ENCODE measurements at regions not wholly inside any gene's neighbourhood (a gene's known extent, or its start where the extent isn't known, plus 50 kb on each side); places are given as distances from the start of the nearest gene placed in this dataset.
"Not testable (repeated sequence)": the region's sequence is repeated elsewhere in the genome, so short reads cannot be mapped to it uniquely, and the experiment has no call there.

DNA sequence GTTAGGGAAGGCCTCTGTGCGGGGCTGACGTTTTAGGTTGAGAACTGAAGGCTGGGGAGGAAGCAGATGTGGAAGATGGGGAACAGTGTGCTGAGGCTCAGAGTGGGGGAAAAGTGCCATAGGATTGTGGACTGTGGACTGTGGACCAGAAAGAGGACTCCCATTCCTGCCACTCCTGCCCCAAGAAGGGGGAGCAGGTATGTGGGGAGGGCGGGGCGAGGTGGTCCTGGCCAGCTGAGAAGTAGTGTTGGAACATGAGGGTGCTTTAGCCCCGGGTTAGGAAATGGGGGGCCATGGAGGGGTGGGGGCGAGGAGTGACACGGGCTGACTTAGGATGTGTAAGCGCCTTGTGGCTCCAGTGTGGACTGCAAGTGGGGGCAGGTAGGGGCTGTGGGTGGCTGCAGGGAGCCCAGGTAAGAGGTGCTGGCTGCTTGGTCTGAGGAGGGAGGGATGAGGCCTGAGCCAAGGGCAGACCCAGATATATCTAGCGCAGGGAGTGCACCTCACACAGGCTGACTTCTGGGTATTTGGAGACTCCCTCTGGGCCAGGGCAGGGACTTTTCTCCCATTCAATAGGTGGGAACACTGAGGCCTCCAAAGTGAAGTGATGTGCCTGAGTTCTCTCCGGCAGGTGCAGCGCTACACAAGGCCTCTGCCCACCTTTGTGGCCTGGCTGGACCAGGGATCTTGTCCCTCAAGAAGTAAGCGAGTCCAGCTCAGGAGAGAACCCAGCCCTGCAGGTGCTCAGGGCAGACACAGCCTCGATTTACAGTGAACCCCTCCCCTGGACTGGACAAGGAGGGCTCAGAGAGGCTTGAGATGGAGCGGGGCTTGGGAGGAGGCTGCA lies 76.6 kb upstream of the TOX2 start:
- DNase-seq, result no peak

DNA sequence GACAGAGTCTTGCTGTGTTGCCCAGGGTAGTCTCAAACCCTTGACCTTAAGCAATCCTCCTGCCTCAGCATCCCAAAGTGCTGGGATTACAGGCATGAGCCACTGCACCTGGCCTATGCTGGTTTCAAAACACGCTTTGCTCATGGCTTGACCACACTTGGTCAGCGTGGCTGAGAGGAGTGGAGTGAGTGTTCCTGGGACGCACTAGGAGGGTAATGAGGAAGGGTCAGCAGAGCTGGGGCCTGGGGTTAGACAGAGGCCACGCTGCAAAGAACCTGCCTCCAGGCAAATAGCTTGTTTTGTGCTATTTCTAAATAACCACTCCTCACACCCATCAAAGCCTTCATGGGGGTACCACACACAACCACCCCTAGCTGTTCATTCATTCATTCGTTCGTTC lies 77.9 kb upstream of the TOX2 start:
- no peak for DNase-seq

GRCh38 chr20:43835944-43836508 lies 78.6 kb upstream of the TOX2 start:
- DNase-seq, result no peak

DNA sequence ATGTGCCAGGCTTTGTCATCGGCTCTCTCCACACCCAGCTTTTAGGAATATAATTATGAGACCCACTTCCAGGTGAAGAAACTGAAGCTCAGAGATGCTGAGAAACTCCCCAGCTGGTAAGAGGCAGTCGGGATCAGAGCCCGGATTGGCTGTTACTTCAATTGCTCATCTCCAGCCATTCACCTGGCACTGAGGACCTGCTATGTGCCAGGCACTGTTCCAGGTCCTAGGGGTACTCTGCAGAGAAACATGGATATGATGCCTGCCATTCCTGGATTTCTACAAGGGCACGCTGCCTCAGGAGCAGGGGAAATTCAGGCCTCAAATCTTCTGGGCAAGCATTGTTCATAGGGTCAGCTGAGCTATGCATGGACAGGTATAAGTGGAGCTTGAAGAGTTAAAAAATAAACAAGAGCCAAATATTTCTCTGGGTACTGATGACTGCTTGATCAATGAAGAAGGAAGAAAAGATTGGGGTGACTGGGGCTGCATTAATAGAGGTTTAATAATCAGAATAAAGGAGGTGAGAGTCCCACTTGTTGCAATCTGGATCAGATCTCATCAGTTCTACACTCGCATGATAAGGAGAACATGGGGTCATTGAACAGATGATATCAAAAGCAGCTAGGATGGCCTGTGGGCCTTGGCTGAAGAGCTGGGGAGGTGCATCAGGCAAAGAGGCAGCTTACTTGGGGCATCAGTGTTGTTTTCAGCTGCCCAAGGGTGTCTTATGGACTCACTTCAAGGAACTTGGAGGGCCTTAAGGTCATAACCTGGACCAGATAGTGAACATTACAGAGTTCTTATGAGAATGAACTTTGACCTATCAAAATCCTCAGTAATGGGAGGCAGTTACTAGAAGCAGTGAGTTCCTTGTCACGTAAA lies 80.9 kb upstream of the TOX2 start:
- no peak for DNase-seq

- no peak for DNase-seq
Observed at GRCh38 chr20:43832961-43833360, 81.7 kb upstream of the TOX2 start.

DNA sequence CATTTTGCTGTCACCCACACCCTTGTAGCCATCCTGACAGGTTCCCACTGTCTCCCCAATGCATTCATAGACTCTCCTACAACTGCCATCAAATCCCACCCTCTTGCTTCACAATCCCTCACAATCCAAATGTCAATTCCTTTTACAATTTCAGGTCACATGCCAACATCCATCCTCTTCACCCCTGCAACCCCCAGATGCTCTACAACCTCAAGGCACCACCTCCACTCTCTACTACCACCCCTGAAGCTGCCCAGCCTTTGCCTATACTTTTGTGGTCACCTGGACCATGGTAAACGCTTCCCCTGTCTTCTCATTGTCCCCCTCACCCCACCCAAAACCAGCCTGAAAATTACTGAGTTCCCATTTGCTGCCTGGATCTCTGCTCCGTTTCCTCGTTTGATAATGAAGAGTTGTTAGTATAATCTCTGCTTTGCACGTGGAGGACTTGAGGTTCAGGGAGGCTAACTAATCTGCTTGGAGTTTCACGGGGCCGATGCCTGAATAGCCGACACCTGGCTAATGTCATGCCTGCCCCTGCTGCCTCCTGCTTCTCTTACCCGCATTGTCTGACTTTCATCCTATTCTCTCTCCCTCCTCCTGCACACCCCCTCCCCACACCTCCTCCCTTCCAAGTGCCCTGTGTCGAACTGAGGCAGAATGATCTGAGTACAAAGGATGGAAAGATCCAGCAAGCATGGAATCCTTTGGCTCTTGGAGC lies 82.4 kb upstream of the TOX2 start:
- no peak for DNase-seq

- DNase-seq, result no peak
Observed at GRCh38 chr20:43831481-43832065, 83.1 kb upstream of the TOX2 start.

DNA sequence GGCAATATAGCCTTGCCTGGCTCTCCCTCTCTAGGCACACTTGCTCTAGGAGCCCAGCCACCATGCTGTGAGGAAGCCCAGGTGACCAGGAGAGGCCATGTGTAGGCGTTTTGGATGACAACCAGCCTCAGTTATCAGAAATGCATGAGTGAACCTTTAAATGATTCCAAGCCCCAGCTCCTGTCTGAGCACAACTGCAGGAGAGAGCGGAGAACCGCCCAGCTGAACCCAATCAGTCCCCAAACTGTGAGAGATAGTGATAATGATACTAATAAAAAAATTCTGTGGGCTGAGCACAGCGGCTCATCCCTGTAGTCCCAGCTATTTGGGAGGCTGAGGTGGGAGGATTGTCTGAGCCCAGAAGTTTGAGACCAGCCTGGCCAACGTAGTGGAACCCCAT lies 83.8 kb upstream of the TOX2 start:
- no peak for DNase-seq

- no peak for DNase-seq
Observed at GRCh38 chr20:43829951-43830690, 84.5 kb upstream of the TOX2 start.

DNA sequence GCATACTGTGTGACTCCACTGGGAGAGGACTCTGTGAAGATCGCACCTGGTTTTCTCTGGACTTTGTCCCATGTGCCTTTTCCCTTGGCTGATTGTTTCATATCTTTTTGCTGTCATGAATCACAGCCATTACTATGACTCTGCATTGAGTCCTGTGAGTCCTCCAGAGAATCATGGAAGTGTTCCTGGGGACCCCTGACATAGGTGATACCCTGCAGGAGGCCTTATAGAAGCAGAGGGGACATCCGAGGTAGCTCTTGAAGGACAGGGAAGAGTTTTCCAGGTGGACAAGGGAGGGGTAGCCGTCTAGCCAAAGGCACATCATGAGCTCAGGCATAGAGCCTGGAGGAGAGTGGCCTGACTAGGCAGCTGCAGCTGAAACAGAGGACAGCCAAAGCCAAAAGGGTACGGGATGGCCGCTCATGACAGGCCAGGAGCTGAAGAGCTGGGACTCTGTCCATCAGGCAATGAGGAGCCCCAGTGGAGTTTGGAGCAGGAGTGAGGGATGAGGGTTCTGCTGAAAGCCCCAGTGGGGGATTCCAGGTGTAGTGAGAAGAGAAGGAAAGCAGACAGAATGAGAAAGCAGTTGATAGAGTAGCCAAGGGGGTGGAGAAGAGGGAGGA lies 86.6 kb upstream of the TOX2 start:
- no peak for DNase-seq

DNA sequence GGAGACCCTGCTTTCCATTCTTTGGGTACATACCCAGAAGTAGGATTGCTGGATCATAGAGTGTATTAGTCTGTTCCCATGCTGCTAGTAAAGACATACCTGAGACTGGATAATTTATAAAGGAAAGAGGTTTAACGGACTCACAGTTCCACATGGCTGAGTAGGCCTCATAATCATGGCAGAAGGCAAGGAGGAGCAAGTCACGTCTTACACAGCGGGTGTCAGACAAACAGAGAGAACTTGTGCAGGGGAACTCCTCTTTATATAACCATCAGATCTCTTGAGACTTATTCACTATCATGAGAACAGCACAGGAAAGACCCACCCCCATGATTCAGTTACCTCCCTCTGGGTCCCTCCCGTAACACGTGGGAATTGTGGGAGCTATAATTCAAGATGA lies 87.7 kb upstream of the TOX2 start:
- DNase-seq, result not testable (repeated sequence)

DNA sequence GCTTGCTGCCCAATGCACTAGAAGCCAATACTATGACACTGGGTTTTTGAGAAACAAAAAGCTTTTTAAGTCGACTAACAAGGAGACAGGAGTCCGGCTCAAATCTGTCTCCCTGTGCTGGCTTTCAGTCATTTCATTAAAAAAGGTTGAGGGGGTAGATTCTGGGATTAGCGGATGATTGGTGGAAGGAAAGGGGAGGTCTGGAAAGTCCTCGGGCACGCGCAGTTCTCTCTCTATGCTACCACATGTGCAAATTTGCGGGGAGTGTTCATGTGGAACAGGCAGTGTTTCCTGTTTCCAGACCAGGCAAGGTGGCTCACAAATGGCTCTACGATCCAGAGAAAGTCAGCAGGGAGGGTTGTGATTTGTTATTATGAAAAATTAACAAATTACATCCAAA lies 89.1 kb upstream of the TOX2 start:
- DNase-seq, result peak in 2 of 51 donors; percentile 2 to 4

DNA sequence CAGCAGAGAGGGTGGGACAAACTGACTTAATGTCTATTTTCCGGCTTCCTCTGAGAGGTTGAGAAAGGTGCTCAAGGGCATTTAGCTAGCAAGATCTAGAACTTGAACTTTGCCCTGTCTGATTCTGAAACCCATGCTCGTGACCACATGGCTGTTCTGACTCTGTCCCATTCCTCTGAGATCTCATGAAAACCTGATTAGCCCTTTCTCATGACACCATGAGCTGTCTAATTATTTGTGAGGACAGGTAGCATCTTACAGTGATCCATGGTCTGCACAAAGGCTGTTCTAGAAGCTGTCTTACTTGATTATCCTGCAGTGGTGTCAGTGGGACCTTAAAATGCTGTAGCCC lies 89.6 kb upstream of the TOX2 start:
- no peak for DNase-seq

DNA sequence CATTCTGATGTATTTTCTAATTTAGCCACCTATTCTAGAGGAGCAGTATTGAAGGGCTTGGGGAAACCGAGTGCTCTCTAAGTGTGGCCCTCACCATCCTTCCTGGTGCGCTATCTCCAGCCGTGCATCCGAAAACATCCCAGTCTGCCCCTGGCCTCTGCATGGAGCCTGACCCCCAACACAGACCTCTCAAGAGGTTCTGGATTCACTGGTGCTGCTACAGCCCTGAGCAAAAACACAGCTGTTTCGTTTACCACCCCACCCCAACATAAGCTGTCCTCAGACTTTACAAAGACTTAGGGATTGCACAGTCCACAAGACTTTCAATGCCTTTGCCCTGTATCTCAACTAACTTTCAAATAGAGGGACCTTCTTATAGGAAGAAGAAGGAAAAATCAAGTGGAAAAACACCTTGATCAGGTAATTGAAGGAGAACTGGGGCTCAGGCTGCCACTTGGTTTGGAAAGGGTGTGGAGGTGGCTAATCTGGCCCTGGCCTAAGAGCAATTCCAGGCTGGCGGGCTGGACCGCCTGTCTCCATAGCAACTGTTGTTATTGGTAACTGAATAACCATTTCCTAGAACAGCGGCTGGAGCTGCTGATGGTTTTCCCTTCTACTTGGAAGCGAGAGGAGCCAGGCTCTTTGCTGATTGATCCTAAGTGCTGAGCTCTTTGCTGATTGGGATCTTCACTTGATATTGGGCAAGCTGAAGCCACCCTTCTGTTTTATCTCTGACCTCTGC lies 90.2 kb upstream of the TOX2 start:
- DNase-seq, result peak in 24 of 51 donors; percentile 1 to 55 (median 20)

DNA sequence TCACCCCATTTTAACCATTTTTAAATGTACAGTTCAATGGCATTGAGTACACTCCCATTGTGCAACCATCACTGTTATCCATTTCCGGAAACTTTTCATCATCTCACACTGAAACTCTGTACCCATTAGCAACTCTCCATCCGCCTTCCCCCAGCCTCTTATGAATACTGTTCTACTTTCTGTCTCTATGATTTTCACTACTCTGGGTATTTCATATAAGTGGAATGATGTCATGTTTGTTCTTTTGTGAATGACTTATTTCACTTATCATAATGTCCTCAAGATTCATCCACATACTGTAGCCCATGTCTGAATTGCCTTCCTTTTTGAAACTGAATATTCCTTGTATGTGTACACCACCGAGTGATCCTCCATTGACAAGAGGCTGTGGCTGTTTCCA lies 92.9 kb upstream of the TOX2 start:
- DNase-seq, result no peak

GRCh38 chr20:43820731-43821330 lies 93.8 kb upstream of the TOX2 start:
- DNase-seq, result no peak

DNA sequence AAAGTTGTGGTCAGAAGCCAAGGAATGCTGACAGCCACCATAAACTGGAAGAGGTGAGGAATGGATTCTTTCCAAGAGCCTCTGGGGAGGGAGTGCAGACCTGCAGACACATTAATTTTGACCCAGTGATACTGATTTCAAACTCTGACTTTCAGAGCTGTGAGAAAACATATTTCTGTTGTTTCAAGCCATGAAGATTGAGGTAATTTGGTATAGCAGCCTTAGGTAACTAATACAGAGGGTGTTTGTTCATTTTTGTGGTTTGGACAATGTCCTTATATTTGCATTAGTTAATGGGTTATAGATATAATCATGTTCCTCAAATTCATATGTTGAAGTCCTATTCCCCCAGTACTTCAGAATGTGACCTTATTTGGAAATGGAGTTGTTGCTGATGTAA lies 85.4 kb upstream of the GTSF1L start:
- DNase-seq, result no peak

DNA sequence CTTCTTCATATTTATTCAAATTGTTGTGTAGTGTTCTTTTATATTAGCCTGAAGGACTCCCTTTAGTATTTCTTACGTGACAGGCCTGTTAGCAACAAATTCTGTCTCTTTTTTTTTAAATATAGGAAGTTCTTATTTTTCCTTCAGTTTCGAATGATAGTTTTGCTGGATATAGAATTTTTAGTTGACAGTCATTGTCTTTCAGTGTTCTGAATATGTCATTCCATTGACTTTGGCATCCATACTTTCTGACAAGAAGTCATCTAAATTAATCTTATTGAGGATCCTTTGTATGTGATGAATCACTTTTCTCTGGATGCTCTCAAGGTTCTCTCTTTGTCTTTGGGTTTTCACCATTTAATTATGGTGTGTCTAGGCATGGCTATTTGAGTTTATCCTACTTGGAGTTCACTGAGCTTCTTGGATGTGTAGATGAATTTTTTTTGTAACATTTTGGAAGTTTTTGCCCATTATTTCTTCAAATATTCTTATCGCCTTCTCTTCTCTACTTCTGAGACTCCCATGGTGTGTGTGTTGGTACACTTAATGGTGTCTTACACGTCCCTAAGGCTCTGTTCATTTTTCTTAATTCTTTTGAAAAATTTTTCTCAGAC lies 82.5 kb upstream of the GTSF1L start:
- no peak for DNase-seq

- DNase-seq, result no peak
Observed at GRCh38 chr20:43804781-43805180, 78.0 kb upstream of the GTSF1L start.

Measured in hypothalamus (tissue), 51 donors.